Mesodermal cell (in vitro differentiated cells): ENCODE measurements at regions not wholly inside any gene's neighbourhood (a gene's known extent, or its start where the extent isn't known, plus 50 kb on each side); places are given as distances from the start of the nearest gene placed in this dataset.

ENCODE experiments used
- H3K27ac ChIP-seq: 2 replicates; pipeline ENCODE4 v1.7.0; 2013; ENCODE audit warnings: mild to moderate bottlenecking, low read depth, low read length, moderate library complexity; ENCODE audit not compliant: severe bottlenecking
- H3K36me3 ChIP-seq: 2 replicates; pipeline ENCODE4 v1.7.1; 2013; ENCODE audit warnings: mild to moderate bottlenecking, low read length, moderate library complexity; ENCODE audit not compliant: control insufficient read depth, insufficient read depth
- H3K4me1 ChIP-seq: one replicate; pipeline ENCODE4 v1.7.1; 2013; ENCODE audit warnings: mild to moderate bottlenecking, low read length; ENCODE audit not compliant: insufficient read depth, control insufficient read depth, poor library complexity, severe bottlenecking
- H3K4me3 ChIP-seq: 2 replicates; pipeline ENCODE4 v1.7.0; 2013; ENCODE audit warnings: low read length, control low read depth, mild to moderate bottlenecking; ENCODE audit not compliant: insufficient read depth, poor library complexity, severe bottlenecking; ENCODE audit errors: extremely low read depth
- H3K9me3 ChIP-seq: 2 replicates; pipeline ENCODE4 v1.7.1; 2013; ENCODE audit warnings: mild to moderate bottlenecking, low read length, moderate library complexity; ENCODE audit not compliant: control insufficient read depth
- WGBS, 2 experiments: methylation state at CpG; one replicate each; pipeline ENCODE4 v1.1.5; 2013; ENCODE audit warnings: missing lambda C conversion rate in 2 of 2; ENCODE audit not compliant: insufficient coverage in 2 of 2; 5-methylcytosine and 5-hydroxymethylcytosine counted together

GRCh38 chr4:137611998-137612700 lies 79.9 kb upstream of the PCDH18 start:
- H3K36me3 ChIP-seq = no peaks in the 10 kb centered on the region
- no peak overlapping the region for H3K4me3 ChIP-seq
- WGBS, 2 experiments = 100% methylated on average over 2 of the region's 3 CpGs; no CpG with 5 or more reads in 1 of the 2 experiments
- peaks cover 6% of the 10 kb centered on the region for H3K4me1 ChIP-seq
- H3K27ac ChIP-seq = no peak overlapping the region
- no peaks in the 10 kb centered on the region for H3K9me3 ChIP-seq

- peaks cover 6% of the 10 kb centered on the region for H3K4me1 ChIP-seq
- H3K27ac ChIP-seq = no peak overlapping the region
- no peaks in the 10 kb centered on the region for H3K9me3 ChIP-seq
- no peak overlapping the region for H3K4me3 ChIP-seq
- no peaks in the 10 kb centered on the region for H3K36me3 ChIP-seq
- 60% methylated on average over 1 of the region's 2 CpGs; no CpG with 5 or more reads in 1 of the 2 experiments for WGBS, 2 experiments
Measured at GRCh38 chr4:137610960-137611359, 78.7 kb upstream of the PCDH18 start.

GRCh38 chr4:137609718-137610430 lies 77.6 kb upstream of the PCDH18 start:
- peak overlapping the region; percentile 77 for H3K27ac ChIP-seq
- WGBS, 2 experiments = 88% methylated on average over 1 of the region's 4 CpGs; no CpG with 5 or more reads in 1 of the 2 experiments
- H3K4me1 ChIP-seq = peaks cover 6% of the 10 kb centered on the region
- H3K36me3 ChIP-seq = no peaks in the 10 kb centered on the region
- no peaks in the 10 kb centered on the region for H3K9me3 ChIP-seq
- no peak overlapping the region for H3K4me3 ChIP-seq

GRCh38 chr4:137608085-137608484 lies 75.8 kb upstream of the PCDH18 start:
- 100% methylated on average over 1 of the region's 1 CpG; no CpG with 5 or more reads in 1 of the 2 experiments for WGBS, 2 experiments
- H3K36me3 ChIP-seq = no peaks in the 10 kb centered on the region
- H3K27ac ChIP-seq = no peak overlapping the region
- no peaks in the 10 kb centered on the region for H3K9me3 ChIP-seq
- H3K4me1 ChIP-seq = peaks cover 6% of the 10 kb centered on the region
- no peak overlapping the region for H3K4me3 ChIP-seq

GRCh38 chr4:137602436-137602835 lies 70.1 kb upstream of the PCDH18 start:
- Histone ChIP-seq H3K9me3 (no peaks in the 10 kb centered on the region), H3K27ac (peak overlapping the region; percentile 66), H3K4me3 (no peak overlapping the region), H3K36me3 (no peaks in the 10 kb centered on the region), H3K4me1 (peaks cover 9% of the 10 kb centered on the region)
- WGBS, 2 experiments = 100% methylated on average over 1 of the region's 2 CpGs; no CpG with 5 or more reads in 1 of the 2 experiments

- 80 to 88% methylated on average over 1 of the region's 1 CpG for WGBS, 2 experiments
- H3K36me3 ChIP-seq = no peaks in the 10 kb centered on the region
- H3K4me1 ChIP-seq = peaks cover 9% of the 10 kb centered on the region
- no peaks in the 10 kb centered on the region for H3K9me3 ChIP-seq
- peak overlapping the region; percentile 66 for H3K27ac ChIP-seq
- no peak overlapping the region for H3K4me3 ChIP-seq
Measured at GRCh38 chr4:137601934-137602333, 69.6 kb upstream of the PCDH18 start.

GRCh38 chr4:137599734-137600133 lies 67.4 kb upstream of the PCDH18 start:
- no peaks in the 10 kb centered on the region for H3K36me3 ChIP-seq
- no peaks in the 10 kb centered on the region for H3K9me3 ChIP-seq
- no peak overlapping the region for H3K27ac ChIP-seq
- H3K4me3 ChIP-seq = no peak overlapping the region
- 80 to 86% methylated on average over 1 of the region's 1 CpG for WGBS, 2 experiments
- peaks cover 9% of the 10 kb centered on the region for H3K4me1 ChIP-seq

- 60 to 80% methylated on average over 1 of the region's 3 CpGs for WGBS, 2 experiments
- no peaks in the 10 kb centered on the region for H3K9me3 ChIP-seq
- peaks cover 9% of the 10 kb centered on the region for H3K4me1 ChIP-seq
- no peaks in the 10 kb centered on the region for H3K36me3 ChIP-seq
- no peak overlapping the region for H3K27ac ChIP-seq
- no peak overlapping the region for H3K4me3 ChIP-seq
Measured at GRCh38 chr4:137597752-137598430, 65.6 kb upstream of the PCDH18 start.

GRCh38 chr4:137587796-137588195 lies 55.5 kb upstream of the PCDH18 start:
- WGBS, 2 experiments = no CpG with 5 or more reads among the region's 1 CpG

GRCh38 chr4:137583671-137584070 lies 51.4 kb upstream of the PCDH18 start:
- Histone ChIP-seq H3K9me3 (no peaks in the 10 kb centered on the region), H3K4me3 (no peak overlapping the region), H3K4me1 (no peaks in the 10 kb centered on the region), H3K27ac (no peak overlapping the region), H3K36me3 (no peaks in the 10 kb centered on the region)

More at GRCh38 chr4:137587796-137588195, 55.5 kb upstream of the PCDH18 start:
- Histone ChIP-seq H3K27ac (no peak overlapping the region), H3K4me3 (no peak overlapping the region), H3K36me3 (no peaks in the 10 kb centered on the region), H3K4me1 (no peaks in the 10 kb centered on the region), H3K9me3 (no peaks in the 10 kb centered on the region)
